ENCODE measurements at regions not wholly inside any gene's neighbourhood (a gene's known extent, or its start where the extent isn't known, plus 50 kb on each side); places are given as distances from the start of the nearest gene placed in this dataset.

GRCh38 chr3:153528473-153528872 lies 366.4 kb downstream of the RAP2B start (continued):
- no peak for TF ChIP-seq PRDM6 (tag by site-specific recombination; IDR thresholded peaks at IDR 0.05)

GRCh38 chr3:153539263-153539662 lies 377.2 kb downstream of the RAP2B start:
- H3K9me3 ChIP-seq (ENCODE audit: control insufficient read depth, insufficient read depth, low read depth, low read length), result no peaks in the 10 kb centered on the region
- ChIA-PET POLR2A (no interaction called here), CTCF (interaction anchor here (0.7 kb wide), 2 partner anchors 235 to 795 kb away, joined by 3 to 8 read pairs; no protein-coding TSS in a partner anchor)
- TF ChIP-seq ZNF324 (tag by site-specific recombination; IDR thresholded peaks at IDR 0.05) (no peak), ZNF692 (tag by site-specific recombination; IDR thresholded peaks at IDR 0.05) (no peak), ZNF621 (tag by site-specific recombination; IDR thresholded peaks at IDR 0.05) (no peak), ZBTB7A (tag by site-specific recombination; IDR thresholded peaks at IDR 0.05; ENCODE audit: low read depth) (no peak), ZNF19 (tag by site-specific recombination; IDR thresholded peaks at IDR 0.05; ENCODE audit: low read depth) (no peak)
- H3K4me1 ChIP-seq (ENCODE audit: control insufficient read depth, insufficient read depth, low read length), result no peaks in the 10 kb centered on the region
- no peak overlapping the region for H3K27ac ChIP-seq (ENCODE audit: extremely low read depth, low read depth, low read length)
- no peaks in the 10 kb centered on the region for H3K36me3 ChIP-seq (ENCODE audit: control insufficient read depth in 2 of 2, insufficient read depth in 1 of 2, low read length in 2 of 2)
- H3K4me3 ChIP-seq (ENCODE audit: low read depth, low read length), result no peak overlapping the region

- CTCF ChIA-PET, result no interaction called here
- Histone ChIP-seq H3K4me3 (ENCODE audit: low read depth, low read length) (no peak overlapping the region), H3K9me3 (ENCODE audit: control insufficient read depth, insufficient read depth, low read depth, low read length) (no peaks in the 10 kb centered on the region), H3K4me1 (ENCODE audit: control insufficient read depth, insufficient read depth, low read length) (no peaks in the 10 kb centered on the region), H3K36me3 (ENCODE audit: control insufficient read depth in 2 of 2, insufficient read depth in 1 of 2, low read length in 2 of 2) (no peaks in the 10 kb centered on the region), H3K27ac (ENCODE audit: extremely low read depth, low read depth, low read length) (no peak overlapping the region)
- POLR2A ChIA-PET, result no interaction called here
- TF ChIP-seq OVOL3 (tag by site-specific recombination; IDR thresholded peaks at IDR 0.05) (no peak), ZFP41 (tag by site-specific recombination; IDR thresholded peaks at IDR 0.05; ENCODE audit: borderline replicate concordance) (no peak), ZNF221 (tag by site-specific recombination; IDR thresholded peaks at IDR 0.05; ENCODE audit: borderline replicate concordance) (no peak), ZNF426 (tag by site-specific recombination; IDR thresholded peaks at IDR 0.05) (no peak), ZNF16 (tag by site-specific recombination; IDR thresholded peaks at IDR 0.05; ENCODE audit: low read depth) (no peak), ZNF335 (tag by site-specific recombination; conservative IDR thresholded peaks at IDR 0.05) (no peak), ZNF530 (tag by site-specific recombination; IDR thresholded peaks at IDR 0.05; ENCODE audit: low read depth) (no peak), ZNF248 (tag by site-specific recombination; IDR thresholded peaks at IDR 0.05) (no peak)
Observed at GRCh38 chr3:153545471-153545870, 383.4 kb downstream of the RAP2B start.

GRCh38 chr3:153547970-153548369 lies 385.9 kb downstream of the RAP2B start:
- Histone ChIP-seq H3K9me3 (ENCODE audit: control insufficient read depth, insufficient read depth, low read depth, low read length) (no peaks in the 10 kb centered on the region), H3K4me1 (ENCODE audit: control insufficient read depth, insufficient read depth, low read length) (no peaks in the 10 kb centered on the region), H3K4me3 (ENCODE audit: low read depth, low read length) (no peak overlapping the region), H3K27ac (ENCODE audit: extremely low read depth, low read depth, low read length) (no peak overlapping the region), H3K36me3 (ENCODE audit: control insufficient read depth in 2 of 2, insufficient read depth in 1 of 2, low read length in 2 of 2) (no peaks in the 10 kb centered on the region)
- ChIA-PET POLR2A (no interaction called here), CTCF (no interaction called here)
- TF ChIP-seq PRDM6 (tag by site-specific recombination; IDR thresholded peaks at IDR 0.05), result no peak
- TF ChIP-seq ZBTB20 (tag by site-specific recombination; IDR thresholded peaks at IDR 0.05), result no peak
- no peak for TF ChIP-seq ZNF621 (tag by site-specific recombination; IDR thresholded peaks at IDR 0.05)
- TF ChIP-seq ZFP3 (tag by site-specific recombination; IDR thresholded peaks at IDR 0.05; ENCODE audit: low read depth), result no peak
- TF ChIP-seq ZNF707 (tag by site-specific recombination; IDR thresholded peaks at IDR 0.05), result no peak
- TF ChIP-seq, protein P1, sequence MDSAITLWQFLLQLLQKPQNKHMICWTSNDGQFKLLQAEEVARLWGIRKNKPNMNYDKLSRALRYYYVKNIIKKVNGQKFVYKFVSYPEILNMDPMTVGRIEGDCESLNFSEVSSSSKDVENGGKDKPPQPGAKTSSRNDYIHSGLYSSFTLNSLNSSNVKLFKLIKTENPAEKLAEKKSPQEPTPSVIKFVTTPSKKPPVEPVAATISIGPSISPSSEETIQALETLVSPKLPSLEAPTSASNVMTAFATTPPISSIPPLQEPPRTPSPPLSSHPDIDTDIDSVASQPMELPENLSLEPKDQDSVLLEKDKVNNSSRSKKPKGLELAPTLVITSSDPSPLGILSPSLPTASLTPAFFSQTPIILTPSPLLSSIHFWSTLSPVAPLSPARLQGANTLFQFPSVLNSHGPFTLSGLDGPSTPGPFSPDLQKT (IDR thresholded peaks at IDR 0.05; ENCODE audit: borderline replicate concordance, low read depth, low read length), result no peak
- no peak for TF ChIP-seq ZNF473 (tag by site-specific recombination; IDR thresholded peaks at IDR 0.05)
- no peak for TF ChIP-seq BCL11B (tag by site-specific recombination; IDR thresholded peaks at IDR 0.05; ENCODE audit: low read depth)
- no peak for TF ChIP-seq AEBP2 (tag by site-specific recombination; IDR thresholded peaks at IDR 0.05; ENCODE audit: borderline replicate concordance)
- no peak for TF ChIP-seq ZNF433 (tag by site-specific recombination; IDR thresholded peaks at IDR 0.05; ENCODE audit: low read depth)
- TF ChIP-seq ZNF391 (tag by site-specific recombination; IDR thresholded peaks at IDR 0.05; ENCODE audit: borderline replicate concordance, low read depth), result no peak
- TF ChIP-seq ZBTB48 (tag by site-specific recombination; IDR thresholded peaks at IDR 0.05), result no peak

Data from HEK293 (cell line).